LHCN-M2 (cell line): ENCODE measurements at regions not wholly inside any gene's neighbourhood (a gene's known extent, or its start where the extent isn't known, plus 50 kb on each side); places are given as distances from the start of the nearest gene placed in this dataset.
"Not testable (repeated sequence)": the region's sequence is repeated elsewhere in the genome, so short reads cannot be mapped to it uniquely, and the experiment has no call there.

Experiments used
- DNase-seq: peaks from one replicate; pipeline ENCODE4 v3.0.0-alpha.2; 2012; ENCODE audit warnings: low read depth

DNA sequence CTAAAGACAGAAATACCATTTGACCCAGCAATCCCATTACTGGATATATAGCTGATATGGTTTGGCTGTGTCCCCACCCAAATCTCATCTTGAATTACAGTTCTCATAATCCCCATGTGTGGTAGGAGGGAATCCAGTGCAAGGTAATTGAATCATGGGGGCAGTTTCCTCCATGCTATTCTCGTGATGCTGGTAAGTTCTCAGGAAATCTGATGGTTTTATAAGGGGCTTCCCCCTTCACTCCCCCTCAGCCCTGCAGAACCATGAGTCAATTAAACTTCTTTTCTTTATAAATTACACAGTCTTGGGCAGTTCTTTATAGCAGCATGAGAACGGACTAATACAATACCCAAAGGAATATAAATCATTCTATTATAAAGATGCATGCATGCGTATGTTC lies 184.6 kb upstream of the NR3C1 start:
- DNase-seq, result not testable (repeated sequence)

DNA sequence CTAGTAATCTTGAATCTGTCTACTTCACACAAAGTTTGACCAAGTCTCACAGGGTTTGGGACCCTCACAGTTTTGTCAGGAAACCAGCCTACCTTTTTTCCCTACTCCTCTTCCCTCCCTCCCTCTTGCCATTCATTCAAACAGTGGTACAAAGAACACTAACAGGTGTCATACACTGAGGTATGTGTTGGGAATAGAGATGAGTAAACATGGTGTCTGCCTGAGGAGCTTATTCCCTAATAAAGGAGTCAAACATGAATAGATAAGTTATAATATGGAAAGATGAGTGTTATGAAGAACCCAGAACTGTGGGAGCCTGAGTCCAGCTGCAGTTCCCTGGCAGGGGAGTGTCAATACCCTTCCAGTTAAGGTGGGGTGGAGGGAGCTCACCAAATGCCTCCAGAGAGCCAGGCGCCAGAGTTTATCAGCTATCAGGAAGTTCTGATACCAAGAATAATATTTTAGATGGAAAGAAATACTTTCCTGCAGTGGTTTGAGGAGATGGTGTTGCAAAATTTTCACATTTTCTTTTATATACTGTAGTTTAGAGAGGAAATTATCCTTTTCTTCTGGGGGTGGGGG lies 183.4 kb upstream of the NR3C1 start:
- DNase-seq, result no peak

DNA sequence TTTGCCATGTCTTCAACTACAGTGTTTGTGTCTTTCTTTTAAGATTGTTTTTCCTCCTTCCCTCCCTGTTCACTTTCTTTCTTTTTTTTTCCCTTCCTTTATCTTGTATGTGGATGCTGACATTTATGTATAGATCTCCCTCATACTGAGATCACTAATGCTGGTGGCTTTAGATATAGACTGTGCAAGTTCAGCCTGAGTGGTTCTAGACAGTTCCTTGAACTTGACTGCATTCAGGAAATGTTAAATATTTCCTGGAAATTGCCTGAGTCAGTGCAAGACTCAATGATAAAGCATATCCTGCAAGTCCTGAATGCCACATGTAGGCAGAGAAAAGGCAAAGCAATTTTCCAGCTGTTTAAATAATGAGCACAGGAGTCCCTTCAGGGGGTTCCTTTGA lies 182.5 kb upstream of the NR3C1 start:
- no peak for DNase-seq

DNA sequence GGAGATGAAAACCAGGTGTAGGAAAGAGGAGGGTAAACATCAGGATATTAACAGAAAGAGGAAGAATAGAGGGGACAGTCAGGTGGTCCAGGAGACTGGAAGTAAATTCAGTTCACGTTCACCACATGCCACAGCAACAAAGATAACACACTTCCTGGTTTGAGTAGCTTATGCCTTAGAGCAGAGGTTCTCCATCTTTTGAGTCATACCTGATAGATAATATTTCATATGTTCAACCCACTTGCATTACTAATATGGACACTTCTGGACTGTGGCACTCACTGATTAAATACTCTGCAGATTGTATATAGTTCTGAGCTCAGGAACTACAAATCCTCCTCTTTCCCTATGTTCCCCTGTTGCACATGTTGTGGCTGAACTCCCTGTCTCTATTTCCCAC lies 179.9 kb upstream of the NR3C1 start:
- DNase-seq, result no peak

DNA sequence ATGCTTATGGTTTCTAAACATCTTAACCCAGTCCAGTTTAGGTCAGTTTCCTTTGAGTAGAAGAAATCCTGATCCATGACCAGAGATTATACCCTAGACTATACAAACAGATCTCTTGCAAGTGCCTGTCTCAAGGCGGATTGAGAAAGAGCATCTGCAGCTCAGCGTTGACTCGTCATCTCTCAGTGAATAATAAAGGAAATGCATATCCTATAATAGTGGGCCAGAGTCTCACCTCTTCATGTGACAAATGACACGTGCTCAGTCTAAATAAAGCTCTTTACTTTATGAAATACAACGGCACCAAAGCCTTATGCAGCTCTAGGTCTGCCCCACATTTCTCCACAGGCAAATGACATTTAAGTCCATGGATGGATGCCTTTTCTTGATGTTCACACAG lies 179.4 kb upstream of the NR3C1 start:
- peak; percentile 23 for DNase-seq

DNA sequence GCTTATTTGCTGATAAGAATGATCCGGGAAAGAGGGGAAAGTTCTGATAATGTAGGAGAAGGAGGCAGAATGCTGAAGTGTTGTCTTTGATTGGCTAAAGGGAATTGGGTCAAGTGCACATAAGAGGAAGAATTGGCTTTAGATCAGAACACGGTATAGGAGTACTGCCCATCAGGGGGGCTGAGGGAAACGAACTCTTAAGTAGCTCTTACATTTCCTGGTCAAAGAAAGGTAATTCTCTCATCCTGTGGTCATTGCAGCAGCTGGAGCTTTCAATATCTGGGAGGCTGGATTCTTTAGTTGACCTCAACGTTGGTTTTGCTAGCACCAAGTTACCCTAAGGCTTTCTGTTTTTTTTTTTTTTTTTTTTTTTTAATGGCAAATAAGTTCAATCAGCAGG lies 178.7 kb upstream of the NR3C1 start:
- peak; percentile 35 for DNase-seq

DNA sequence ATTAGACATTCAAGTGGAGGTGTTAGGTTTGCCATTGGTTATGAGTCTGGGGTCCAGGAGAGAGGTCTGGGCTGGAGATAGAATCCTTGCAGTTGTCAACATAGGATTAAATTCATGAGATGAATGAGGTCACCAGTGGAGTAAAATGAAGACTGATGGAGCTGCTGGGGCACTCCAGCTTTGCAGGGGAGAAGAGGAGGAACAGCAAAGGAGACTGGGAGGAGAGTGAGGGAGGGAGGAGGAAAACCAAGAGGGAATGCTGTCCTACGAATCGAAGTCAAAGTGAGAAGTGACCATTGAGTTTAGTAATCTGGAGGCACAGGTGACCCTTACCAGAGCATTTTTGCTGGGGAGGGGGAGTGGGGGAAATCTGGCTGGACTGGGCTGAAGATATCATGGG lies 178.2 kb upstream of the NR3C1 start:
- DNase-seq, result no peak

DNA sequence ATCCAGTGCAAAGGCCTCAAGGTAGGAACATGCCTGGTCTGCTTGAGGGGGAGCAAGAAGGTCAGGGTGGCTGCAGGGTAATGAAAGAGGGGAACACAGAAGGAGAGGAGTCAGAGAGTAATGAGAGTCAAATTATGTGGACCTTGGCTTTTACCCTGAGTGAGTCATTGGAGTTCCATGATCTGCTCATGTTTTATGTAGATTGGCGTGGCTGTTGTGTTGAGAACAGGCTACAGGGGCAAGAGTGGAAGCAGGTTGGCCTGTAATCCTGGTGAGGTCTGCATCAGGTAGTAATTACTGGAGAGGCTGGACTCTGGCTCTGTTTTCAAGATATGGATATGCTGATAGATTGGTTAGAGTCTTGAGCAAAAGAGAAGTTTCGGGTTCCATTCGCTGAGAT lies 177.7 kb upstream of the NR3C1 start:
- DNase-seq, result no peak

DNA sequence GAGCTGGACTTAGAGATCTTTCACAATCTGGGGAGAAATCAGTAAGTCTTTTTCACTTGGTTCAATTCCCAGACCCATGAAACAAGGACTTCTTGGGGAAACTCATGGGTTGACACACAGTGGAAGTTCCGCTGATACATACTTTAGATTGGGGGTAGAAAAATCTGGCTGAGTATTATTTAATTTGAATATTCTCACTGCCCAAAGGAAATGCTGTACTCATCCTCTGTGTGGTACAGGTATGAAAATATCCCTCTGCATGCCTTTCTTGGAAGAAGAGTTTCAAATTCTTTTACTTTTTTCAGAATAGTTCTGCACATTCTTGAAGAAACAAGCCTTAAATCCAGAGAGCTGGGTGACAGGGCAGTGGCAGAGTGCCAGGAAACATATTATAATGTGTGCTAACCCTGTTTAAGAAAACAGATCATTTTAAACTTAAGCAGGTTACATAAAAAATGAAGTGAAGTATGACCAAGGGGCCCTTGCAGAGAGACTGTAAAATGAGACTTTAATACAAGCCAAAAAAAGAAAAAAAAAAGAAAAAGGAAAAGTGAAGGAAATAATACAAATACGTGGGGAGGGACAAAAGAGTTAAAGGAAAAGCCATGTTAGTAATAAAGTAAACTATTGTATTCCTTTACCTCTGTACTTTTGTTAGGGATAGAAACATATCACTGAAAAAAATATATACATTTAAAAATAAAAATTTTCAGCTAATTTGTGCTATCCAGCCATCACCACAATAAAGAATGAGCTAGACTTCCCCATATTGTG lies 173.4 kb upstream of the NR3C1 start:
- DNase-seq, result no peak

DNA sequence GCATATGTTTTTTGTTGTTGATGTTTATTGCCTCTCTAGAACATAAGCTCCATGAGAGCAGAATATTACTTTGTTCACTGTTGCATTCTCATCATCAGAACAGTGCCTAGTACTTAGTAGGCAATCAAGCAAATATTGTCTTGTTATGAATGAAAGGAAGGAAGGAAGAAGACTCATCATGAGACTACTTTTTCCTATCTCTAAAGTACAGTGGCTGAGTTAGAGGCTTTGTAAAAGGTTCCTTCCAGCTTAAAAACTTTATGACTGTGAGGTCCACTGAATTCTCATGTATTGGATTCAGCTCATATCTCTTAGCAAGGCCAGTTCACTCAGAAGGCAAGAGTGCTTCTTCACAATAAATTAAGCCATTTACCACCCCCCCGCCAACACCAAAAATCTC lies 171.8 kb upstream of the NR3C1 start:
- DNase-seq, result no peak

DNA sequence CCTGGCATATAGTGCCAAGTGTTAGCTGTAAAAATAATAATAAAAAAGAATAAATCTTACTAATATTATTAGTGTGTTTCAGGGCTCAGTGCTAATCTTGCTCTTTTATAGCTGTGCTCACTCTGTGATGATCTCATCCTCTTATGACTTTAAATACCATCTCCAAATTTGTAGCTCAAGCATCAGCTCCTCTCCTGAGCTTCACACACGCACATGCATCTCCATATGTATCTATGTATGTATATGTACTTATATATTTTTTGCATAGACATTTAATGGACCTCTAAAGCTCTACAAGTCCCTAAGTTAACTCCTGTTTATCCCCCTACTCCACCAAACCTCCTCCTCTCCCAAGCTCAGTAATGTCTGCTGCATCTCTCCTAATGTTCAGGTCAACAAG lies 170.8 kb upstream of the NR3C1 start:
- DNase-seq, result no peak

DNA sequence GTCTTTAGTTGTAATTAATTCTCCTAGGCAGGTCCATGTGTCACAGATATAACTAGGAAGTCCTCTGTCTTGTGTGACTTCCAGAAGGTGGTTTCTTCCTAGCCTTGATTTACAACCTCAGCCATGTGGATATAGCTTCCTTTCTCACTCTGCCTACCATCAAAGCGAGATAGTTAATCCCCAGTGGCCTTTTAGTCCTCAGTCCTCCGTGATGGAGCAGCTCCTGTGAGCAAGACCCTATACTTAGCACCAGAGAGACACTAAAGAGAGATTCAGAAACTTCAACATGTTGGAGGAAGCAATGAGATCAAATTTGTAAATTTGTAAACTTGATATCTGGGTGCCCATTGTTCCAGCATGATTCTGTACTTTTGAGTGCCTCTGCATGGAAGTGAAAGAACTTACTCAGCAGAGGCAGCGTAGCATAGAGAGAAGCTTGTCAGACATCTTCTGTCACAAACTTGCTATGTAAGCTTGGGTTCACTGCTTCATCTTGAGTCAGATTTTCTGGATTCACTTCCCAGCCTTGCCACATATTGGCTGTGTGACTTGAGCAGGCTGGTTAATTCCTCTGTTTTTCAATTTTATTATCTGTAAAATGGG lies 170.2 kb upstream of the NR3C1 start:
- no peak for DNase-seq

DNA sequence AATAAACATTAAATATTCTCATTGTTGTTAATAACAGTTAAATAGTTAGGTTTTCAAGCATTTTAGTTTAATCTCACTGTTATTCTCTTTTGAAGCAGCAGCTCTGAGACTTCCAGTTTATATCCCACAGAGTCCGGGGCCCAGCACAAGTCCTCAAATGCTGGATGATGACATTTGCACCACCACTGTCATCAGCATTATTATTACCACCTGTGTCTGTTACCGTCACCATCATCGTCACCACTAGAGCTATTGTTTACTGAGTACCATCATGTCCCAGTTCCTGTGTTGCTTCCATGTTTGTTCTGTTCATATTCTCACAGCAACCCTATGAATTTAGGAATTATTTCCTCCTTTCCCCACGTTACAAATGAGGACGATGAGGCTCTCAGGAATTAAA lies 169.2 kb upstream of the NR3C1 start:
- DNase-seq, result no peak

DNA sequence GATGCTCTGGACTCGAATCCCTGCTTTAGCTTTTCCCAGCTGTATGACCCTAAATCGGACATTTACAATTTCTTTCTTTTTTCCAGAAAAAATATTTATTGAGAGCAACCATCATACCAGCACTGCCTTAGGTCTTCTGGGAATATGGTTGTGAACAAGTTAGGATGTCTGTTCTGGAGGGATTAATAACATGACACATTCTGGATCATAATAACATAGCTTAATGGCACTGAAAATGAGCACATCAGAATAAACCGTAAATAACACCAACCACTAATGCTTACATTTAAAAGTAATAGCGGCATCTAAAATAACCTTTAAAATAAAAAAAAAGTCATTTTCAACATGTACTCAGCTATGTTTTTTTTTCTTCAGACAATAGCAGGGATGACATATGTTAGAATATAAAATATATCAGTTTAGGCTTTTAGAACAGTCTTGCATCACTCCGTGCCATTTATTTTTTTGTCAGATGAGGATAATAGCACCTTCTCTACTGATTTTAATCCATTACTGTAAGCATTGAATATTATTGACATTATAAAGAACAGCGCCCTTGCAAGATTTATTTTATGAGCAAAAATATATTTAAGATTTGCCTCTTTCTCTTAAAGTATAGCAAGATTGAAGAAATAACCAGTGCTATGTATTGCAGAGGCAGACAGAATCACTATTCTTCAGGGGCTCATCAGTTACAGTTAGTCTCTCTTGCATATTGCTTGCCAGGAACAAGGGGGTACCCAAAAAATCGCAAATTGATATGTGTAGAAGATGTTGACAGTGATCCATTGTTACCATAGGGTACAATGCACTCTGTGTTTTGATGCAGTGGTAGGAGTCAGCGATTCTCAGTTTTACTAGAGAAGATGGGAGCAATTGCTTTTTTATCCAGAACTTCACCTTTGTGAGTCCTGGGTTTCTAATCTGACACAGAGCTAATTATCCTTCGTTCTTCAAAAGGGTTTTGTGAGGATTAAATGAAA lies 168.4 kb upstream of the NR3C1 start:
- DNase-seq, result no peak

DNA sequence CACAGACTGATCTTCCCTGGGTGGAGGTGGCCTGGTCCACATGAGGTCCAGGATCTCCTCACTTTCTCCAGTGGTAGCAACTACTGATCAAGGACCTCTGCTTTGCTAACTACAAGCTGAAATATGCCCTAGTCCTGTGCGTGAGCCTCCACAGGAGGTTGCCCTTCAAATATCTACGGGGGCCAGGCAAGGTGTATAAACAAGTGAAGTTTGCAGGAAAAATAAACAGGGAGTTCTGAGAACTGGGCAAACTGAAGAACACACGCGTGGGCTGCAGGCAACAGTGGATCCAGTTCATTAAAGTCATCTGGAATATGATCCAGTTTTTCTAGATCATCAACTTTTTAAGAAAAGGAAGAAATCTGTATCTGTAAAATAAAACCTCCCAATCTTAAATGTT lies 167.5 kb upstream of the NR3C1 start:
- no peak for DNase-seq

DNA sequence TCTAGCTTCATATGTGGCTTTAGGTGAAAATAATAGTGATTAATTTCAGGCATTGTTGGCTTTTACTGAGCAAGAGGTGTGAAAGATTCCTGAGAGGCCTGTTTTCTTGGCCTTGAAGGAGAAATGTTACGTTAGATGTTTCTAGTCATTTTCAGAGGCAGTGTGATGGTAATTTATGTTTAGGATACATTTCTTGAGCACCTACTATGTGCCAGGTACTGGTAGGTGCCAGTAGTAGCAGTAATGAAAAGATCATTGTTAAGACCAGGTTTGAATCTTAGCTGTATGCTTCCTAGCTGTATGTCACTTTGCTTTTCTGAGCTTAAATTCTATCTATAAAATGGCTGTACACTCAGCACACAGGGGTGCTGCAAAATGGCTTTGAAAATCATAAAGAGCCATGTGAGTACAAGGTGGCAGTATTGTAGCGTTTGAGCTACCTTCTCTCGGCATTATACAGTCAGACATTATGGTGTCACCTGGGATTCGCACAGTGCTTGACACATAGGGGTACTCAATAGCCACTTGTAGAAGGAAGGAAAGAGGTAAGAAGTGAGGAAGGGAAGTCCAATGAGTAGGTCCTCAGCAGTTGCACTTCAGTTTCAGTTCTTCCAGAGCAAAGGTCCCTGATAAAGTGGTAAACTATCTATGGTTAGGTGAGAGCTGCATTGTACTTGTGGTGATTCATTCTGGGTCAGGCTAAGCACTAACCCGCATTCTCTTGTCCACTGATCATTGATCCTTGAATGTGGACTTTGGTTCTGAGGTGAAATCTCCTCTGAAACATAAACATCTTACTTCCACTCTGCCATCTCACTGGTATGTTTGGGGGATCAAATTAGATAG lies 166.5 kb upstream of the NR3C1 start:
- DNase-seq, result no peak

DNA sequence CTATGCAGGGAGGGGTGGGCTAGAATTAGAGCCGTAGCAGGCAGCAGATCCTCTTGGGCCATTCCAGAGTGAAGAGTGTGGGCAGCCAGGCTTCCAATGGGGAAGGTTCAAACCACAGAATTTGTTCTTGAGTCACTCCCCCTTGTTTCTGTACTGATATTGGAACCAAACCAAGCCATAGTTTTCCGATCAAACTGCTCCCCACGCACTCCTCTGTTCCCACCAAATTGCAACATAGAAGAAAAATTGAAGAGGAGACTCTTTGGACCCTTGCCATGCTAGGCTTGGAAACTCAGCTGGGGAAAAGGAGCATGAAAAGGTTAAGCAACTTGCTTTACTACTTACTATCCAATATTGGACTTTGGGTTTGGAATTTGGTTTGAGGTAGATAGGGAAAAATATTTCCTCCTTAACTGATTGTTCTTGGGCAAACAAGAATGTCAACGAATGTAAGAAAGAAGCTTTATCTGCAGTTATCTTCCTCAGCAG lies 165.8 kb upstream of the NR3C1 start:
- no peak for DNase-seq

DNA sequence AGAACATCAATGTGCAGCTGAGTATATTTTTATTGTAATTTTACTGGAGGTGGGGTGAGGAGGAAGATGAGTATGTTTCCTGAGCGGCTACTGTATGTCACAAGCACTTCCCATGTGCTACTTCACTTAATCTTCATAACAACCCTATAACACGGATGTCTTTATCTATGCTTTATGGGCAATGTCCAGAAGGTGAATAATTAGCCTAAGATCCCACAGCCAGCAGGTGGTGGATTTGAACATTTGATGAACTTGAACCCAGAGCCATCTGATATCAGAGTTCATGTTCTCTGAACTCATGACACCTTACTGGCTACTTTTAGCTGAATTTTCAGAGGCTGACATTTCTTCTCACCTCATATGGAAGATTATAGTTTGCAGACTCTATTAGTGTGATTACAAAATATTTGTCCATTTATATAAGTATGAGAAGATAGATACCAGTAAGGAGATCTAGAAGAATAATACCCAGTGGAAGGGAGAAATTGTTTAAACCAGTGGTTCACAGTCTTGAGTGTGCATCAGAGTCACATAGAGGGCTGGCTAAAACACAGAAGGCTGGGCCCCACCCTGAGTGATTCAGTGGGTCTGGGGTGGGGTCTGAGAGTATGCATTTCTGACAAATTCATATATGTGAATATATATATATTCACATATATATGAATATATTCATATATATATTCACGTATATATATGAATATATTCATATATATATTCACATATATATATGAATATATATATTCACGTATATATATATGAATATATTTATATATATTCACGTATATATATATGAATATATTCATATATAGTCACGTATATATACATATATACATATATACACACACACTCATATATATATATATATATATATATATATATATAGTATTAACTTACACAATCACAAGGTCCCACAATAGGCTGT lies 164.4 kb upstream of the NR3C1 start:
- no peak for DNase-seq

DNA sequence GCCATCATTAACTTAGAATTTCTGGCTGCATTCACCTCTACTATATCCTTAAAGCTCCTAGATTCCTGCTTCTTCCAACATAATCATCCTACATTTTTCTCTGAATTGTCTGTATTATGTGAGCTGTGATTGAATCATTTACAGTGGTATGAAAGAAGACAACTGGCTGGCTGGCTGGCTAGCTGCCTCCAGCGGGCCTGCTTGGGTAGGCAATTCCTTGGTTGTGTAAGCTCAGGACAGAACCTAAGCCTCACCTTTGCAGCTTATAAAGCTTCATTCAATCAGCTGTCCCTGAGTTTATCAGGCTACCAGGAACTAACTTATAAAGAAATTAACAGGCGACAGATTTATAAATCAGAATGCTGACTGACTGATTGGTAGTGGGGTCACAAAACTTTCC lies 162.7 kb upstream of the NR3C1 start:
- DNase-seq, result no peak

DNA sequence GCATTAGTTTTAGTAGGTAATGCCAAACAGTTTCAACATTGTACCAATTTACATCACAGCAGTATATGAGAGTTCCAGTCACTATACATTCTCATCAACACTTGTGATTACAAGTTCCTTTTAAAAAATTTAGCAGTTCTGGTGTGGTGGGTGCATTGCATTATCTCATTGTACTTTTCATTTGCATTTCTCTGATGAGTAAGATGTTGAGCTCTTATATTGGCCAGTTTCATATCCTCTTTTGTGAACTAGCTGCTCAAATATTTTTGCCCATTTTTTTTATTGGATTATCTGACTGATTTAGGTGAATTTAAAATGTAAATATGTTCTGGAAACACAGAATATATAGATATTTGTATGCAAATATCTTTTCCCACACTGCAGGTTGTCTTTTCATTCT lies 160.9 kb upstream of the NR3C1 start:
- DNase-seq, result no peak
